Astrocyte (in vitro differentiated cells and primary cell): ENCODE measurements at regions not wholly inside any gene's neighbourhood (a gene's known extent, or its start where the extent isn't known, plus 50 kb on each side); places are given as distances from the start of the nearest gene placed in this dataset.

Source experiments
- DNase-seq: peaks from one replicate; pipeline ENCODE4 v3.0.0-alpha.2; 2010; ENCODE audit warnings: low read depth
- FAIRE-seq: peaks from 2 replicates; lab custom pipeline; 2011; peaks lifted over from hg19 to GRCh38; lab: Jason Lieb, UNC
- H2AFZ ChIP-seq: 2 replicates; pipeline ENCODE4 v1.6.0; 2012; ENCODE audit warnings: low read depth, low read length, inconsistent platforms
- H3K27ac ChIP-seq: 2 replicates; pipeline ENCODE4 v1.5.1; 2011; ENCODE audit warnings: low read depth, low read length, inconsistent platforms
- H3K27me3 ChIP-seq: 2 replicates; pipeline ENCODE4 v1.6.0; 2011; ENCODE audit warnings: low read length, inconsistent platforms; ENCODE audit not compliant: insufficient read depth
- H3K36me3 ChIP-seq: 2 replicates; pipeline ENCODE4 v1.5.1; 2011; ENCODE audit warnings: low read length, inconsistent platforms; ENCODE audit not compliant: insufficient read depth
- H3K4me1 ChIP-seq: 2 replicates; pipeline ENCODE4 v1.5.1; 2011; ENCODE audit warnings: low read length, inconsistent platforms; ENCODE audit not compliant: insufficient read depth
- H3K4me2 ChIP-seq: 2 replicates; pipeline ENCODE4 v1.6.0; 2012; ENCODE audit warnings: low read length, inconsistent platforms
- H3K4me3 ChIP-seq: 2 replicates; pipeline ENCODE4 v1.5.1; 2011; ENCODE audit warnings: low read depth, mild to moderate bottlenecking, low read length, inconsistent platforms; ENCODE audit not compliant: insufficient read depth
- H3K79me2 ChIP-seq: 2 replicates; pipeline ENCODE4 v1.6.0; 2012; ENCODE audit warnings: mild to moderate bottlenecking, low read length, inconsistent platforms; ENCODE audit not compliant: insufficient read depth
- H3K9ac ChIP-seq: 2 replicates; pipeline ENCODE4 v1.6.0; 2012; ENCODE audit warnings: mild to moderate bottlenecking, low read length, inconsistent platforms
- H3K9me3 ChIP-seq: 2 replicates; pipeline ENCODE4 v1.5.1; 2012; ENCODE audit warnings: low read depth, mild to moderate bottlenecking, low read length, inconsistent platforms; ENCODE audit not compliant: insufficient read depth
- H4K20me1 ChIP-seq: 2 replicates; pipeline ENCODE4 v1.6.0; 2012; ENCODE audit warnings: low read length, inconsistent platforms; ENCODE audit not compliant: insufficient read depth
- H3K27ac Mint-ChIP-seq: one replicate; pipeline ENCODE4 v1.8.0; 2021; ENCODE audit warnings: mild to moderate bottlenecking, mixed read lengths; ENCODE audit not compliant: unreplicated experiment
- H3K27me3 Mint-ChIP-seq: one replicate; pipeline ENCODE4 v1.8.0; 2021; ENCODE audit warnings: low read depth, mixed read lengths; ENCODE audit not compliant: unreplicated experiment
- H3K36me3 Mint-ChIP-seq: one replicate; pipeline ENCODE4 v1.8.0; 2021; ENCODE audit warnings: low read depth, mixed read lengths; ENCODE audit not compliant: unreplicated experiment
- H3K4me1 Mint-ChIP-seq: one replicate; pipeline ENCODE4 v1.8.0; 2021; ENCODE audit warnings: low read depth, mixed read lengths; ENCODE audit not compliant: unreplicated experiment
- H3K4me3 Mint-ChIP-seq: one replicate; pipeline ENCODE4 v1.8.0; 2021; ENCODE audit warnings: mild to moderate bottlenecking, moderate library complexity, mixed read lengths; ENCODE audit not compliant: unreplicated experiment
- H3K9me3 Mint-ChIP-seq: one replicate; pipeline ENCODE4 v1.8.0; 2021; ENCODE audit warnings: mild to moderate bottlenecking, mixed read lengths; ENCODE audit not compliant: unreplicated experiment
- EZH2 ChIP-seq: IDR thresholded peaks from 2 replicates; pipeline ENCODE4 v1.6.1; 2012; ENCODE audit warnings: mild to moderate bottlenecking, low read length, inconsistent platforms; ENCODE audit not compliant: insufficient read depth
- TF ChIP-seq, protein P1 (sequence below): IDR thresholded peaks from 2 replicates; pipeline ENCODE4 v1.5.1; 2011; ENCODE audit warnings: low read depth, mild to moderate bottlenecking, inconsistent platforms, low read length, moderate library complexity; ENCODE audit not compliant: insufficient read depth

DNA sequence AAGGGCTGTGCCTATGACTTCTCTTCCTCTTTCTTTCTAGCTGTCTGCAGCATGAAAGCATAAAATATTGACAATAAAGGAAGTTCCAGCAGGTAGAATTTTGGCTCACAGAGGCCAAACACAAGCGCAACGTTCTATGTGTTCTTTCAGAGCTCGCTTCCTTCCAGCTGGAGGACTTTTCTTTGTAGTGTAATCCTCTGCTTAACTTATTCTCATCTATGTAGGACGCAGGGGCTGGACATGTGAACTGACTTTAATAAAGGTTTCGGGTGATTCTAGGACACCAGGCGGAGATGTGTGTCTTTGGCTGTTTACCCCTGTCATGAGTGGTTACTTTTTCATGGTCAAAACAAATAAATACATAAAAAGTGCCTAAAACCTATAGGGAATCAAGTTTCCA, 191.5 kb upstream of the MAF start:
- Histone ChIP-seq H4K20me1 (no peaks in the 10 kb centered on the region), H3K79me2 (no peaks in the 10 kb centered on the region), H3K36me3 (no peaks in the 10 kb centered on the region), H3K9ac (no peak overlapping the region), H3K4me3 (no peak overlapping the region), H2AFZ (no peak overlapping the region), H3K27ac (no peak overlapping the region), H3K9me3 (no peaks in the 10 kb centered on the region), H3K4me2 (no peak overlapping the region), H3K4me1 (peaks cover 2% of the 10 kb centered on the region), H3K27me3 (peaks cover 3% of the 10 kb centered on the region)
- H3K4me1 Mint-ChIP-seq: peaks cover 4% of the 10 kb centered on the region
- no peak for DNase-seq
- no peak overlapping the region for H3K27ac Mint-ChIP-seq
- no peak overlapping the region for H3K4me3 Mint-ChIP-seq
- no peaks in the 10 kb centered on the region for H3K36me3 Mint-ChIP-seq
- FAIRE-seq: no peak
- no peak for TF ChIP-seq EZH2
- TF ChIP-seq, protein P1, sequence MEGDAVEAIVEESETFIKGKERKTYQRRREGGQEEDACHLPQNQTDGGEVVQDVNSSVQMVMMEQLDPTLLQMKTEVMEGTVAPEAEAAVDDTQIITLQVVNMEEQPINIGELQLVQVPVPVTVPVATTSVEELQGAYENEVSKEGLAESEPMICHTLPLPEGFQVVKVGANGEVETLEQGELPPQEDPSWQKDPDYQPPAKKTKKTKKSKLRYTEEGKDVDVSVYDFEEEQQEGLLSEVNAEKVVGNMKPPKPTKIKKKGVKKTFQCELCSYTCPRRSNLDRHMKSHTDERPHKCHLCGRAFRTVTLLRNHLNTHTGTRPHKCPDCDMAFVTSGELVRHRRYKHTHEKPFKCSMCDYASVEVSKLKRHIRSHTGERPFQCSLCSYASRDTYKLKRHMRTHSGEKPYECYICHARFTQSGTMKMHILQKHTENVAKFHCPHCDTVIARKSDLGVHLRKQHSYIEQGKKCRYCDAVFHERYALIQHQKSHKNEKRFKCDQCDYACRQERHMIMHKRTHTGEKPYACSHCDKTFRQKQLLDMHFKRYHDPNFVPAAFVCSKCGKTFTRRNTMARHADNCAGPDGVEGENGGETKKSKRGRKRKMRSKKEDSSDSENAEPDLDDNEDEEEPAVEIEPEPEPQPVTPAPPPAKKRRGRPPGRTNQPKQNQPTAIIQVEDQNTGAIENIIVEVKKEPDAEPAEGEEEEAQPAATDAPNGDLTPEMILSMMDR: no peak
- H3K9me3 Mint-ChIP-seq: peaks cover 2% of the 10 kb centered on the region
- H3K27me3 Mint-ChIP-seq: peaks cover 3% of the 10 kb centered on the region

DNA sequence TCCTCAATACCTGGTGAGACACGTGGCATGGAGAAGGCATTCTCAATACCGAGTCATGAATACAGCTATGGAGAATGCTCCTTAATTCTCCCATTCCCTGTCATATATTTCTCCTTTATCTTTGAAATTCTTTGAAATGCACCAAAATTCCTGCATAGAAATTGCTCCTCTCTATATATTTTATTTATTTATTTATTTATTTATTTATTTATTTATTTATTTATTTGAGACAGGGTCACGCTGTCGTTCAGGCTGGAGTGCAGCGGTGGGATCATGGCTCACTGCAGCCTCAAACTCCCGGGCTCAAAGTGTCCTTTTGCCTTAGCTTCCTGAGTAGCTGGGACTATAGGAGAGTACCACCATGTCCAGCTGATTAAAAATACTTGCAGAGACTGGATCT, 190.3 kb upstream of the MAF start:
- Histone ChIP-seq H3K9me3 (no peaks in the 10 kb centered on the region), H3K79me2 (no peaks in the 10 kb centered on the region), H3K27me3 (peaks cover 3% of the 10 kb centered on the region), H4K20me1 (no peaks in the 10 kb centered on the region), H3K4me1 (peaks cover 2% of the 10 kb centered on the region), H2AFZ (no peak overlapping the region), H3K4me2 (no peak overlapping the region), H3K4me3 (no peak overlapping the region), H3K36me3 (no peaks in the 10 kb centered on the region), H3K27ac (no peak overlapping the region), H3K9ac (no peak overlapping the region)
- H3K9me3 Mint-ChIP-seq: peaks cover 2% of the 10 kb centered on the region
- no peak for TF ChIP-seq EZH2
- TF ChIP-seq, protein P1: no peak
- H3K4me1 Mint-ChIP-seq: peaks cover 4% of the 10 kb centered on the region
- H3K36me3 Mint-ChIP-seq: no peaks in the 10 kb centered on the region
- H3K27ac Mint-ChIP-seq: no peak overlapping the region
- FAIRE-seq: no peak
- peaks cover 3% of the 10 kb centered on the region for H3K27me3 Mint-ChIP-seq
- DNase-seq: no peak
- no peak overlapping the region for H3K4me3 Mint-ChIP-seq

DNA sequence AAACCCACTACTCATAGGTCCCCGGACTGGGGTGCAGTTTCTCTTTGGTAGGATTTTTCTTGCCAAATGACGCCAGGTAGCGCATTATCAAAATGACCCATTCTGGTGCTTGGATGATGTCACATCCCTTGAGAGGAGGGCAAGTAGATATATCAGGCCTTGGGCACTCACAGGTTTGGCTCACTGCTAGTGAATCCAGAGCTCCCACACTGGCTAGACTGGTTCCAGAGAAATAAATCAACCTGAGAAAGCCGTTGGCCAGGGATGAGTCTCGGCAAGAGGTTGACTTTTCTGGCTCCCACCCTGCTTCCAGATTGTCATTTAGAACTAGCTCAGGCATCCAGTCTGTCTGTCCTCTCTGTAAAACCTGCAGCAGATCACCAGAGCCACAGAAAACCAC, 188.4 kb upstream of the MAF start:
- Histone ChIP-seq H3K9me3 (no peaks in the 10 kb centered on the region), H2AFZ (no peak overlapping the region), H3K27ac (no peak overlapping the region), H3K36me3 (no peaks in the 10 kb centered on the region), H3K4me3 (no peak overlapping the region), H3K4me1 (peaks cover 2% of the 10 kb centered on the region), H3K79me2 (no peaks in the 10 kb centered on the region), H3K9ac (no peak overlapping the region), H3K27me3 (no peaks in the 10 kb centered on the region), H3K4me2 (no peak overlapping the region), H4K20me1 (no peaks in the 10 kb centered on the region)
- TF ChIP-seq, protein P1: no peak
- no peak for TF ChIP-seq EZH2
- Mint-ChIP-seq H3K27ac (no peak overlapping the region), H3K9me3 (no peaks in the 10 kb centered on the region), H3K27me3 (peaks cover 3% of the 10 kb centered on the region), H3K36me3 (no peaks in the 10 kb centered on the region), H3K4me1 (no peaks in the 10 kb centered on the region), H3K4me3 (no peak overlapping the region)
- DNase-seq: no peak
- FAIRE-seq: no peak
